Cardiac muscle cell (in vitro differentiated cells and primary cell): ENCODE measurements at regions not wholly inside any gene's neighbourhood (a gene's known extent, or its start where the extent isn't known, plus 50 kb on each side); places are given as distances from the start of the nearest gene placed in this dataset.

ENCODE experiments used
- DNase-seq, 2 donors: peaks; one replicate each; pipeline versions ENCODE4 v3.0.0 to v3.0.0-alpha.2; 2010 to 2017; ENCODE audit warnings: low read depth in 1 of 2, low spot score in 1 of 2
- H3K27ac ChIP-seq: fragments of 200-600 bp; sonication (generic); 2 replicates; pipeline ENCODE4 v1.5.1; 2016
- H3K27me3 ChIP-seq: fragments of 200-600 bp; sonication (generic); 2 replicates; pipeline ENCODE4 v1.6.0; 2016; ENCODE audit warnings: control low read depth
- H3K36me3 ChIP-seq: fragments of 200-600 bp; sonication (generic); 2 replicates; pipeline ENCODE4 v1.5.1; 2016; ENCODE audit warnings: control low read depth
- H3K4me1 ChIP-seq: fragments of 200-600 bp; sonication (generic); 2 replicates; pipeline ENCODE4 v1.8.1; 2017; ENCODE audit warnings: low read depth, mild to moderate bottlenecking, mixed run types
- H3K4me3 ChIP-seq: fragments of 200-600 bp; sonication (generic); 2 replicates; pipeline ENCODE4 v1.5.1; 2016; ENCODE audit warnings: mild to moderate bottlenecking
- H3K9me3 ChIP-seq: fragments of 200-600 bp; sonication (generic); 2 replicates; pipeline ENCODE4 v1.5.1; 2017; ENCODE audit warnings: low read depth, mild to moderate bottlenecking, control low read depth
- TF ChIP-seq, protein P1 (sequence below): IDR thresholded peaks from 2 replicates; pipeline ENCODE4 v1.5.1; 2012; ENCODE audit warnings: low read depth, mild to moderate bottlenecking, low read length

DNA sequence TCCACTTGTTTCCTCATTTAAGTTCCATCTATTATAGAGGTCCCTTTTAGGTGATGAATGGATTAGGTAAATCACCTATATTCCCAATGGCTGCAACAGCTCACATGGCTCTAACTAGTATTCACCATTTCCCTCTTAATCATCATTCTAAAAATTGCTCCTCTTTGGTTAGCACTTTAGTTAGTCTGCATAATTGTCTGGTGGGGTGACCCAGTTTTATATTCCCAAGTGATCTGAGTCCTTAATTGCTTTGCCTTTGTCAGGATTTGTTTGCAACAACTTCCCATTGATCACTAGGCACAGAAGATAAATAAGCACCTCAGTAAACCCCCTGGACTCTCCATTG is 395.2 kb downstream of the RAB38 start:
- TF ChIP-seq, protein P1, sequence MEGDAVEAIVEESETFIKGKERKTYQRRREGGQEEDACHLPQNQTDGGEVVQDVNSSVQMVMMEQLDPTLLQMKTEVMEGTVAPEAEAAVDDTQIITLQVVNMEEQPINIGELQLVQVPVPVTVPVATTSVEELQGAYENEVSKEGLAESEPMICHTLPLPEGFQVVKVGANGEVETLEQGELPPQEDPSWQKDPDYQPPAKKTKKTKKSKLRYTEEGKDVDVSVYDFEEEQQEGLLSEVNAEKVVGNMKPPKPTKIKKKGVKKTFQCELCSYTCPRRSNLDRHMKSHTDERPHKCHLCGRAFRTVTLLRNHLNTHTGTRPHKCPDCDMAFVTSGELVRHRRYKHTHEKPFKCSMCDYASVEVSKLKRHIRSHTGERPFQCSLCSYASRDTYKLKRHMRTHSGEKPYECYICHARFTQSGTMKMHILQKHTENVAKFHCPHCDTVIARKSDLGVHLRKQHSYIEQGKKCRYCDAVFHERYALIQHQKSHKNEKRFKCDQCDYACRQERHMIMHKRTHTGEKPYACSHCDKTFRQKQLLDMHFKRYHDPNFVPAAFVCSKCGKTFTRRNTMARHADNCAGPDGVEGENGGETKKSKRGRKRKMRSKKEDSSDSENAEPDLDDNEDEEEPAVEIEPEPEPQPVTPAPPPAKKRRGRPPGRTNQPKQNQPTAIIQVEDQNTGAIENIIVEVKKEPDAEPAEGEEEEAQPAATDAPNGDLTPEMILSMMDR, result no peak
- DNase-seq, result no peak
- no peaks in the 10 kb centered on the region for H3K27me3 ChIP-seq
- no peaks in the 10 kb centered on the region for H3K9me3 ChIP-seq
- peaks cover 2% of the 10 kb centered on the region for H3K4me1 ChIP-seq
- no peaks in the 10 kb centered on the region for H3K36me3 ChIP-seq
- no peak overlapping the region for H3K27ac ChIP-seq
- H3K4me3 ChIP-seq, result no peak overlapping the region

DNA sequence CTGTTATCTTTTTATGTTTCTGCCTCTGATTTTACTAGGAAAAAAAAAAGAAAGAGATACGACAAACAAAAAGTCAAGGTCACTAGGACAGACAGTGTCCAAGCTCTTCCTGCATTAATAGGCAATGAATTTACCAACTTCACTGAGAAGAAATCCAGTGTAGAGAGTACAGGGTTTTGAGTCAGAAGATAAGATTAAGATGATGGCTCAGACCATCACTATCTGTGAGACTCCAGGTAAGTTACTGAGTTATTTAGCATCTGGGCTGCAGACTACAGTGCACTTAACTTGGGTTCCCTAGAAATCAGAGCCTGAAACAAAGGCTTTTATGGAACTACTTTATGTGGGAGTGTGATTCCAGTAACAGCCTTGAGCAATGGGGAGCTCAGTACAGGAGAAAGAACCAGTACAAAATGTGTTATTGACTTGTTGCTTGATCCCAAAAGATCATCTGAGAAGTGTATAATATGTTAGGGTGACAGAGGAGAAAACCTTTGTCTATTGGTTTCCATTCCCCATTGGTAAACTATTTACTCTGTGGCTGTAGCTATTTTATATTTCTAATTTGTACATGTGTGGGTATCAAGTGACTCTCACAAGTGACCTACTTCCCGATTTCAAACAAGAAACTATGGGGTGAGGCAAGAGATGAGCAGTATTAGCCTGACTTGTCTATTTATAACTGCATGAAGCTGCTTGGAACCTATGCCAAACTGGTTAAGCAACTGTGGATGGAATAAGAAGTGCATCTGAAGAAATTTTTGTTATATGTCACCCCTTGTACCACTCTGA is 395.8 kb downstream of the RAB38 start:
- no peak for DNase-seq
- TF ChIP-seq, protein P1, result no peak
- H3K4me1 ChIP-seq, result peaks cover 5% of the 10 kb centered on the region
- no peak overlapping the region for H3K27ac ChIP-seq
- no peaks in the 10 kb centered on the region for H3K27me3 ChIP-seq
- H3K4me3 ChIP-seq, result no peak overlapping the region
- no peaks in the 10 kb centered on the region for H3K36me3 ChIP-seq
- H3K9me3 ChIP-seq, result no peaks in the 10 kb centered on the region

DNA sequence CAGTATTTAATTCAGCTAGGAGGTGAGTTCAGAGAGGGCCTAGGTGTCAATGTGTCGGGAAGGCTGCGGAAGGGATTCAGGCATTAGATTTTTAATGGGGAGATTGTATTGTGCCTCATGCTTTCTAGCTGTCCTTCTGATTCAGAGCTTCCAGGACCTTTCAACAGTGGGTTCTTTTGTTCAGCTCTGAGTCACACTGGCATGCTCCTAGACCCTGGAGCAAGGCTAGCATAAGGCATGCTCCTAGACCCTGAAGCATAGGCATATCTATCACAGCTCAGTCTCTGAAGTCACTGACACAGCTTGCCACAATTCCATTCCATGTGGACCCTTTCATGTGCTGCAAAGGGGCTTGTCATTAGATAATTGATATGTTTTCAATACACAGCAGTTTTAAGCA is 396.9 kb downstream of the RAB38 start:
- Histone ChIP-seq H3K27ac (no peak overlapping the region), H3K9me3 (no peaks in the 10 kb centered on the region), H3K4me3 (no peak overlapping the region), H3K36me3 (no peaks in the 10 kb centered on the region), H3K27me3 (no peaks in the 10 kb centered on the region), H3K4me1 (peaks cover 5% of the 10 kb centered on the region)
- DNase-seq, result no peak
- TF ChIP-seq, protein P1, result no peak

DNA sequence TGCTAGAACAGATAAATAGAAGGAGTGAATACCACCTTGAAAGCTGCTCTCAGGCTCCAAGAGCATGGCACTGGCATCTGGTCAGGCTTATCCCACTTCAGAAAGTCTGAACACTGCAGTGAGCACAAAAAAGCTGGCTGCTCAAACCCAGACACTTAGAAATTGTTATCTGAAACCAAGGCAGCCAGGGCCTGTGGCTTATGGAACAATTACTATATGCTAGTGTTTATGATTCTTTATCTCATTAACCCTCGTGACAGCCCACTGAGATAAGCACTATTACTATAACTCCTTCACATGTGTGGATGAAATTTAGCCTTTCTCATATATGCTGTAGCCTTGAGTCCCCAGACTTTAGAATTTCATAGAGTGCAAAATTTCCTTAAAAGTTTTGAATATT is 400.2 kb downstream of the RAB38 start:
- Histone ChIP-seq H3K4me3 (no peak overlapping the region), H3K36me3 (no peaks in the 10 kb centered on the region), H3K9me3 (no peaks in the 10 kb centered on the region), H3K27me3 (no peaks in the 10 kb centered on the region), H3K27ac (no peak overlapping the region), H3K4me1 (peaks cover 5% of the 10 kb centered on the region)
- TF ChIP-seq, protein P1, result no peak
- peak in 1 of 2 donors; percentile 23 for DNase-seq

DNA sequence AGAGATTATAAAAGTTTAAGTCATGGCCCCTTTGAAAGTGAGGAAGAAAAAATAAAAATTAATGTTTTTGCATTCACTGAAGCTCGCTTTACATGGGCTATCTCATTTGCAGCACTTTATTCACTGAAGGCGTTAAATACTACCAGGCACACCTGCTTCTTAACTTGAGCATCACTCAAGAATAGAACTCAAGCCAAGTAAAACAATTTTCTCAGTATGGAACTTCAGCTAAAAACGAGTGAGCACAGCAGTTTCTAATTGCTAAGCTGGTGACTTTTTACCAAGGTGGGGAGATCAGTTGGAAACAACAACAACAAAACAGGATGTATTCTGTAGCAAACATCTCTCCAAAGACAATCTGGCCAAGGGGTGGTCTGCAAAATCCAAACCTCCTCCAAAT is 405.6 kb downstream of the RAB38 start:
- TF ChIP-seq, protein P1, result no peak

More for the DNA sequence above, 405.6 kb downstream of the RAB38 start:
- no peak for DNase-seq
- Histone ChIP-seq H3K27me3 (no peaks in the 10 kb centered on the region), H3K36me3 (no peaks in the 10 kb centered on the region), H3K4me3 (no peak overlapping the region), H3K4me1 (no peaks in the 10 kb centered on the region), H3K9me3 (no peaks in the 10 kb centered on the region), H3K27ac (no peak overlapping the region)
